Mesendoderm (in vitro differentiated cells): ENCODE measurements at regions not wholly inside any gene's neighbourhood (a gene's known extent, or its start where the extent isn't known, plus 50 kb on each side); places are given as distances from the start of the nearest gene placed in this dataset.

Experiments
- DNase-seq: peaks from one replicate; pipeline ENCODE4 v3.0.0; 2013
- H2AK5ac ChIP-seq: 2 replicates; pipeline ENCODE4 v1.6.1; 2013; ENCODE audit warnings: low read length, inconsistent platforms
- H2BK120ac ChIP-seq: 2 replicates; pipeline ENCODE4 v1.6.1; 2013; ENCODE audit warnings: low read depth, mild to moderate bottlenecking, low read length, moderate library complexity, mixed read lengths
- H2BK15ac ChIP-seq: replicated peaks from 2 replicates; pipeline ENCODE4 v1.6.1; 2013; ENCODE audit warnings: low read depth, mild to moderate bottlenecking, moderate library complexity
- H2BK5ac ChIP-seq: 2 replicates; pipeline ENCODE4 v1.6.1; 2013; ENCODE audit warnings: low read length, inconsistent platforms
- H3K18ac ChIP-seq: 2 replicates; pipeline ENCODE4 v1.6.1; 2013; ENCODE audit warnings: mild to moderate bottlenecking, low read length, mixed read lengths
- H3K23ac ChIP-seq: one replicate; pipeline ENCODE4 v1.6.1; 2013; ENCODE audit warnings: low read length
- H3K27ac ChIP-seq: 2 replicates; pipeline ENCODE4 v1.5.1; 2013; ENCODE audit warnings: low read depth, mild to moderate bottlenecking, inconsistent platforms, low read length, moderate library complexity
- H3K27me3 ChIP-seq: 2 replicates; pipeline ENCODE4 v1.6.1; 2013; ENCODE audit warnings: low read length, control low read depth, mild to moderate bottlenecking, inconsistent platforms; ENCODE audit not compliant: insufficient read depth, poor library complexity
- H3K36me3 ChIP-seq: 2 replicates; pipeline ENCODE4 v1.6.1; 2013; ENCODE audit warnings: low read length, inconsistent platforms; ENCODE audit not compliant: control insufficient read depth, insufficient read depth
- H3K4ac ChIP-seq: one replicate; pipeline ENCODE4 v1.6.1; 2013; ENCODE audit warnings: low read depth, mild to moderate bottlenecking, low read length, moderate library complexity
- H3K4me1 ChIP-seq: 2 replicates; pipeline ENCODE4 v1.6.1; 2013; ENCODE audit warnings: low read depth, low read length, inconsistent platforms; ENCODE audit not compliant: control insufficient read depth
- H3K4me2 ChIP-seq: 2 replicates; pipeline ENCODE4 v1.6.1; 2013; ENCODE audit warnings: low read length
- H3K4me3 ChIP-seq: 2 replicates; pipeline ENCODE4 v1.5.1; 2013; ENCODE audit warnings: mild to moderate bottlenecking, low read length
- H3K56ac ChIP-seq: one replicate; pipeline ENCODE4 v1.6.1; 2013; ENCODE audit warnings: low read length
- H3K79me1 ChIP-seq: 2 replicates; pipeline ENCODE4 v1.6.1; 2013; ENCODE audit warnings: low read length, inconsistent platforms
- H3K79me2 ChIP-seq: 2 replicates; pipeline ENCODE4 v1.6.1; 2013; ENCODE audit warnings: mild to moderate bottlenecking, low read length; ENCODE audit not compliant: control insufficient read depth, insufficient read depth
- H3K9ac ChIP-seq: 2 replicates; pipeline ENCODE4 v1.6.1; 2013; ENCODE audit warnings: low read length, inconsistent platforms
- H4K5ac ChIP-seq: one replicate; pipeline ENCODE4 v1.6.1; 2013; ENCODE audit warnings: low read length
- H4K8ac ChIP-seq: one replicate; pipeline ENCODE4 v1.6.1; 2013; ENCODE audit warnings: low read depth, mild to moderate bottlenecking, control low read depth, low read length, moderate library complexity
- WGBS: extraction: QIAGEN DNeasy Blood & Tissue Kit; methylation state at CpG from one replicate; pipeline ENCODE4 v1.1.7; 2013; ENCODE audit warnings: low lambda C conversion rate, missing lambda C conversion rate; ENCODE audit not compliant: insufficient coverage; ENCODE audit errors: extremely low coverage; 5-methylcytosine and 5-hydroxymethylcytosine counted together

- WGBS = no CpG with 5 or more reads among the region's 1 CpG
- Histone ChIP-seq H3K79me2 (no peaks in the 10 kb centered on the region), H3K4ac (no peak overlapping the region), H2BK5ac (no peak overlapping the region), H3K23ac (no peak overlapping the region), H3K18ac (no peak overlapping the region), H3K4me1 (no peaks in the 10 kb centered on the region), H2BK120ac (no peak overlapping the region), H3K36me3 (no peaks in the 10 kb centered on the region), H3K79me1 (no peaks in the 10 kb centered on the region), H3K4me2 (no peak overlapping the region), H3K56ac (no peak overlapping the region), H3K27ac (no peak overlapping the region), H4K5ac (no peak overlapping the region), H2BK15ac (no peak overlapping the region), H3K9ac (no peak overlapping the region), H3K27me3 (no peaks in the 10 kb centered on the region), H2AK5ac (no peak overlapping the region), H3K4me3 (no peak overlapping the region), H4K8ac (no peak overlapping the region)
- DNase-seq = no peak
These were observed 265.3 kb upstream of the MMS22L start for GRCh38 chr6:97548354-97548753.

GRCh38 chr6:97557355-97557754 is 274.3 kb upstream of the MMS22L start:
- Histone ChIP-seq H3K79me1 (no peaks in the 10 kb centered on the region), H2BK15ac (no peak overlapping the region), H3K79me2 (no peaks in the 10 kb centered on the region), H3K4me3 (no peak overlapping the region), H3K36me3 (no peaks in the 10 kb centered on the region), H3K4ac (no peak overlapping the region), H4K5ac (no peak overlapping the region), H3K9ac (no peak overlapping the region), H3K4me2 (no peak overlapping the region), H3K23ac (no peak overlapping the region), H3K18ac (no peak overlapping the region), H3K27me3 (no peaks in the 10 kb centered on the region), H3K4me1 (no peaks in the 10 kb centered on the region), H2BK120ac (no peak overlapping the region), H2BK5ac (no peak overlapping the region), H2AK5ac (no peak overlapping the region), H3K27ac (no peak overlapping the region), H4K8ac (no peak overlapping the region), H3K56ac (no peak overlapping the region)
- WGBS = no CpG with 5 or more reads among the region's 1 CpG
- DNase-seq = no peak

- H2BK120ac ChIP-seq = no peak overlapping the region
- H3K27ac ChIP-seq = no peak overlapping the region
- H3K23ac ChIP-seq = no peak overlapping the region
- no peak overlapping the region for H2BK15ac ChIP-seq
- H4K5ac ChIP-seq = no peak overlapping the region
- H3K79me1 ChIP-seq = no peaks in the 10 kb centered on the region
- no peak overlapping the region for H3K9ac ChIP-seq
- H3K4me3 ChIP-seq = no peak overlapping the region
- H3K4me2 ChIP-seq = no peak overlapping the region
- peak; percentile 10 for DNase-seq
- H3K4ac ChIP-seq = no peak overlapping the region
- no CpG with 5 or more reads among the region's 5 CpGs for WGBS
- no peak overlapping the region for H4K8ac ChIP-seq
- no peak overlapping the region for H2BK5ac ChIP-seq
- H3K4me1 ChIP-seq = no peaks in the 10 kb centered on the region
- H3K56ac ChIP-seq = no peak overlapping the region
- no peaks in the 10 kb centered on the region for H3K79me2 ChIP-seq
- H3K36me3 ChIP-seq = no peaks in the 10 kb centered on the region
- no peaks in the 10 kb centered on the region for H3K27me3 ChIP-seq
- H2AK5ac ChIP-seq = no peak overlapping the region
- no peak overlapping the region for H3K18ac ChIP-seq
These were observed 280.5 kb upstream of the MMS22L start for GRCh38 chr6:97563529-97563928.

- Histone ChIP-seq H3K27ac (no peak overlapping the region), H3K79me2 (no peaks in the 10 kb centered on the region), H3K4me3 (no peak overlapping the region), H4K8ac (no peak overlapping the region), H2AK5ac (no peak overlapping the region), H2BK120ac (no peak overlapping the region), H3K27me3 (no peaks in the 10 kb centered on the region), H2BK15ac (no peak overlapping the region), H3K56ac (no peak overlapping the region), H3K23ac (no peak overlapping the region), H3K4ac (no peak overlapping the region), H3K18ac (no peak overlapping the region), H3K36me3 (no peaks in the 10 kb centered on the region), H3K79me1 (no peaks in the 10 kb centered on the region), H3K9ac (no peak overlapping the region), H3K4me1 (no peaks in the 10 kb centered on the region), H3K4me2 (no peak overlapping the region), H2BK5ac (no peak overlapping the region), H4K5ac (no peak overlapping the region)
- no CpG with 5 or more reads among the region's 1 CpG for WGBS
- DNase-seq = no peak
These were observed 289.9 kb upstream of the MMS22L start for GRCh38 chr6:97572943-97573342.

- Histone ChIP-seq H3K18ac (no peak overlapping the region), H3K23ac (no peak overlapping the region), H3K4ac (no peak overlapping the region), H3K79me1 (no peaks in the 10 kb centered on the region), H2BK15ac (no peak overlapping the region), H2BK120ac (no peak overlapping the region), H4K8ac (no peak overlapping the region), H3K4me2 (no peak overlapping the region), H3K79me2 (no peaks in the 10 kb centered on the region), H2AK5ac (no peak overlapping the region), H3K9ac (no peak overlapping the region), H3K36me3 (no peaks in the 10 kb centered on the region), H3K27ac (no peak overlapping the region), H2BK5ac (no peak overlapping the region), H3K4me3 (no peak overlapping the region), H3K4me1 (no peaks in the 10 kb centered on the region), H3K27me3 (peaks cover 6% of the 10 kb centered on the region), H4K5ac (no peak overlapping the region), H3K56ac (no peak overlapping the region)
- peak; percentile 71 for DNase-seq
These were observed 303.3 kb upstream of the MMS22L start for GRCh38 chr6:97586344-97586743.

GRCh38 chr6:97591955-97592354 is 308.9 kb upstream of the MMS22L start:
- Histone ChIP-seq H2BK5ac (no peak overlapping the region), H3K27me3 (peaks cover 10% of the 10 kb centered on the region), H3K18ac (no peak overlapping the region), H3K36me3 (no peaks in the 10 kb centered on the region), H3K4me3 (no peak overlapping the region), H3K79me1 (no peaks in the 10 kb centered on the region), H3K4me2 (no peak overlapping the region), H3K79me2 (no peaks in the 10 kb centered on the region), H4K8ac (no peak overlapping the region), H2BK15ac (no peak overlapping the region), H2BK120ac (no peak overlapping the region), H3K4me1 (no peaks in the 10 kb centered on the region), H2AK5ac (no peak overlapping the region), H4K5ac (no peak overlapping the region), H3K56ac (no peak overlapping the region), H3K4ac (no peak overlapping the region), H3K23ac (no peak overlapping the region), H3K9ac (no peak overlapping the region), H3K27ac (no peak overlapping the region)
- WGBS = no CpG with 5 or more reads among the region's 6 CpGs
- DNase-seq = peak; percentile 8
